ENCODE measurements at regions not wholly inside any gene's neighbourhood (a gene's known extent, or its start where the extent isn't known, plus 50 kb on each side); places are given as distances from the start of the nearest gene placed in this dataset.

DNA sequence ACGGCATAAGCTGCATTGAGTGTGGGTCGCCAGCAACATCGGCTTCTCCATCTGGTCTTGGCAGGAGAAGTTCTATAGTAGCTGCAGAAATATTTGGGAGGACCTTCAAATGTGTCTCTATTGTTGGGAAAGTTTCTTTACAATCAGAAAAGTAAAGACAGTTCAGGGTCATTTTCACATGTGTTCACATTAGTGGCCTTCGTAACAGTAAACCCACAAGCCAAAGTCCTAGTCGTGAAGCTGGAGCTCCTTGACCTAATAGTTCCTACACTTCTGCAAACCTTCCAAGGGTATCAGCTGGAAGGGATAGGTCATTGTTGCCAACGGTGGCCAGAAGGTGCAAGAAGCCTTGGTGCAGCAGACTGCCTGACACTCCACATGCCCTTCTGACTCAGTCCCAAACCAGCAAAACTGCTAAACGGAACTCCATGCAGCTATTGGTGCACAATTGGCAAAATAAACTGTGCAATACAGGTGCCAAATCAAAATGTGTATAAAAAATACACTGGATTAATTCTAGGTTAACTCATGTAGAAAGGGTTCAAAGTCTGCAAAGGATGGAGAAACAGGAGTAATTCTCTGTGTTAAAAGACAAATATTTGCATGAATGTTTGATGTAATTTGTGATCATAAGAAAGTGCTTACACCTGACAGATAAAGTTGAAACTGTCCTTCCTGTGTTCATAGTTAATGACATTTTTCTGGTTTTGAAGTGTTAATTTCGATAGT lies 102.8 kb upstream of the EGFR start:
- TF ChIP-seq CTCF (IDR thresholded peaks at IDR 0.05) (no peak), POLR2A (IDR thresholded peaks at IDR 0.05) (no peak)

Measured in right lobe of liver (tissue), 4 donors.